HG02870 (cell line): ENCODE measurements at regions not wholly inside any gene's neighbourhood (a gene's known extent, or its start where the extent isn't known, plus 50 kb on each side); places are given as distances from the start of the nearest gene placed in this dataset.
"Not testable (repeated sequence)": the region's sequence is repeated elsewhere in the genome, so short reads cannot be mapped to it uniquely, and the experiment has no call there.

ENCODE experiments used
- ATAC-seq: cut with Tn5 transposase; IDR thresholded peaks from one replicate; pipeline ENCODE4 v1.9.1; 2021; ENCODE audit warnings: mild to moderate bottlenecking, moderate library complexity; ENCODE audit not compliant: unreplicated experiment

- no peak for ATAC-seq
These were observed 753.0 kb upstream of the GOT2 start for GRCh38 chr16:59487067-59487466.

- no peak for ATAC-seq
These were observed 750.9 kb upstream of the GOT2 start for GRCh38 chr16:59484833-59485516.

- no peak for ATAC-seq
These were observed 744.7 kb upstream of the GOT2 start for GRCh38 chr16:59478838-59479237.

GRCh38 chr16:59470556-59470955 lies 736.4 kb upstream of the GOT2 start:
- no peak for ATAC-seq

- no peak for ATAC-seq
These were observed 735.1 kb upstream of the GOT2 start for GRCh38 chr16:59469266-59469665.

GRCh38 chr16:59463776-59464175 lies 729.7 kb upstream of the GOT2 start:
- no peak for ATAC-seq

- ATAC-seq = no peak
These were observed 725.7 kb upstream of the GOT2 start for GRCh38 chr16:59459806-59460205.

- no peak for ATAC-seq
These were observed 721.4 kb upstream of the GOT2 start for GRCh38 chr16:59455497-59455896.

GRCh38 chr16:59450513-59450912 lies 716.4 kb upstream of the GOT2 start:
- ATAC-seq = not testable (repeated sequence)

GRCh38 chr16:59440502-59440901 lies 706.4 kb upstream of the GOT2 start:
- ATAC-seq = no peak

- ATAC-seq = no peak
These were observed 698.8 kb upstream of the GOT2 start for GRCh38 chr16:59432896-59433295.

- ATAC-seq = no peak
These were observed 698.2 kb upstream of the GOT2 start for GRCh38 chr16:59432276-59432675.

GRCh38 chr16:59424714-59425273 lies 690.7 kb upstream of the GOT2 start:
- ATAC-seq = no peak

GRCh38 chr16:59411961-59412841 lies 678.1 kb upstream of the GOT2 start:
- no peak for ATAC-seq

GRCh38 chr16:59410451-59410850 lies 676.3 kb upstream of the GOT2 start:
- no peak for ATAC-seq

GRCh38 chr16:59405802-59406201 lies 671.7 kb upstream of the GOT2 start:
- ATAC-seq = no peak

- ATAC-seq = no peak
These were observed 670.4 kb upstream of the GOT2 start for GRCh38 chr16:59404509-59404908.

GRCh38 chr16:59400830-59401229 lies 666.7 kb upstream of the GOT2 start:
- ATAC-seq = no peak

GRCh38 chr16:59397638-59398037 lies 663.5 kb upstream of the GOT2 start:
- ATAC-seq = no peak

GRCh38 chr16:59394526-59394925 lies 660.4 kb upstream of the GOT2 start:
- no peak for ATAC-seq

- ATAC-seq = no peak
These were observed 658.8 kb upstream of the GOT2 start for GRCh38 chr16:59392911-59393310.
